A673 (cell line): ENCODE measurements at regions not wholly inside any gene's neighbourhood (a gene's known extent, or its start where the extent isn't known, plus 50 kb on each side); places are given as distances from the start of the nearest gene placed in this dataset.

ENCODE experiments used
- EZH2 ChIP-seq: fragments of 200-600 bp; sonication (generic); IDR thresholded peaks from 2 replicates; pipeline ENCODE4 v1.6.1; 2017; ENCODE audit warnings: borderline replicate concordance, low read depth, mild to moderate bottlenecking, mixed read lengths, antibody characterized with exemption, low read length; ENCODE audit not compliant: poor library complexity, severe bottlenecking
- TF ChIP-seq, protein P1 (sequence below): fragments of 300-800, 200-600 bp; sonication (generic); conservative IDR thresholded peaks from 2 replicates; pipeline ENCODE4 v1.5.1; 2017; ENCODE audit warnings: low read depth, mild to moderate bottlenecking, antibody characterized with exemption, low read length, moderate library complexity, mixed read lengths

DNA sequence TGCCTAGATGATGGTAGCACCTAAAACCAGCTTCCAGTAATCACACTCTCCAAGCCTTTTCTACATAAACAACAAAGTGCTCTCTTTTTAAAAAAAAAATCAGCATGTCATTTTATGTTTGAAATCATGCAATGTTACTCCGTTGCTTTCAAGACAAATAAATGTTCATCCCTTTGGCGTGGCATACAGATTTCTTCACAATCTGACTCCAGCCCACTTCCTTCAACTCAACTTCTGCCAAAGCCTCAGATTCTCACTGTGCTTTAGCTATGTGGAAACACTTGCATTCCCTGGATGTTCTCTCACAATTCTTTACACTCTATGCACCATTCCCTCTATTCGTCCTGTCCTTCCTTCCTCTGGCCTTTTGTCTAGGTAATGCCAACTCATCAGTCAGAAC lies 206.3 kb upstream of the BLID start:
- TF ChIP-seq, protein P1, sequence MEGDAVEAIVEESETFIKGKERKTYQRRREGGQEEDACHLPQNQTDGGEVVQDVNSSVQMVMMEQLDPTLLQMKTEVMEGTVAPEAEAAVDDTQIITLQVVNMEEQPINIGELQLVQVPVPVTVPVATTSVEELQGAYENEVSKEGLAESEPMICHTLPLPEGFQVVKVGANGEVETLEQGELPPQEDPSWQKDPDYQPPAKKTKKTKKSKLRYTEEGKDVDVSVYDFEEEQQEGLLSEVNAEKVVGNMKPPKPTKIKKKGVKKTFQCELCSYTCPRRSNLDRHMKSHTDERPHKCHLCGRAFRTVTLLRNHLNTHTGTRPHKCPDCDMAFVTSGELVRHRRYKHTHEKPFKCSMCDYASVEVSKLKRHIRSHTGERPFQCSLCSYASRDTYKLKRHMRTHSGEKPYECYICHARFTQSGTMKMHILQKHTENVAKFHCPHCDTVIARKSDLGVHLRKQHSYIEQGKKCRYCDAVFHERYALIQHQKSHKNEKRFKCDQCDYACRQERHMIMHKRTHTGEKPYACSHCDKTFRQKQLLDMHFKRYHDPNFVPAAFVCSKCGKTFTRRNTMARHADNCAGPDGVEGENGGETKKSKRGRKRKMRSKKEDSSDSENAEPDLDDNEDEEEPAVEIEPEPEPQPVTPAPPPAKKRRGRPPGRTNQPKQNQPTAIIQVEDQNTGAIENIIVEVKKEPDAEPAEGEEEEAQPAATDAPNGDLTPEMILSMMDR = no peak
- TF ChIP-seq EZH2 = no peak
